HG03439 (cell line): ENCODE measurements at regions not wholly inside any gene's neighbourhood (a gene's known extent, or its start where the extent isn't known, plus 50 kb on each side); places are given as distances from the start of the nearest gene placed in this dataset.
"Not testable (repeated sequence)": the region's sequence is repeated elsewhere in the genome, so short reads cannot be mapped to it uniquely, and the experiment has no call there.

Experiments used
- ATAC-seq: cut with Tn5 transposase; IDR thresholded peaks from one replicate; pipeline ENCODE4 v1.9.1; 2021; ENCODE audit warnings: mild to moderate bottlenecking, moderate library complexity; ENCODE audit not compliant: unreplicated experiment

GRCh38 chr2:118744682-118745181, 102.7 kb downstream of the EN1 start:
- ATAC-seq: not testable (repeated sequence)

GRCh38 chr2:118738524-118739308, 108.7 kb downstream of the EN1 start:
- ATAC-seq: no peak

- ATAC-seq: no peak
These were observed 109.3 kb downstream of the EN1 start for GRCh38 chr2:118738106-118738505.

GRCh38 chr2:118737684-118738083, 109.8 kb downstream of the EN1 start:
- ATAC-seq: no peak

GRCh38 chr2:118732432-118732831, 115.0 kb downstream of the EN1 start:
- ATAC-seq: no peak

GRCh38 chr2:118731413-118731812, 116.0 kb downstream of the EN1 start:
- no peak for ATAC-seq

GRCh38 chr2:118730405-118730804, 117.0 kb downstream of the EN1 start:
- no peak for ATAC-seq

- ATAC-seq: no peak
These were observed 117.7 kb downstream of the EN1 start for GRCh38 chr2:118729760-118730159.

- ATAC-seq: no peak
These were observed 118.5 kb downstream of the EN1 start for GRCh38 chr2:118728984-118729383.

- no peak for ATAC-seq
These were observed 120.6 kb downstream of the EN1 start for GRCh38 chr2:118726821-118727220.

- ATAC-seq: no peak
These were observed 124.1 kb downstream of the EN1 start for GRCh38 chr2:118723394-118723793.

GRCh38 chr2:118722976-118723375, 124.5 kb downstream of the EN1 start:
- no peak for ATAC-seq

- no peak for ATAC-seq
These were observed 125.5 kb downstream of the EN1 start for GRCh38 chr2:118721817-118722551.

GRCh38 chr2:118720866-118721265, 126.6 kb downstream of the EN1 start:
- ATAC-seq: no peak

GRCh38 chr2:118718921-118719320, 128.5 kb downstream of the EN1 start:
- no peak for ATAC-seq

- ATAC-seq: no peak
These were observed 131.3 kb downstream of the EN1 start for GRCh38 chr2:118716102-118716501.

GRCh38 chr2:118714118-118714517, 133.3 kb downstream of the EN1 start:
- no peak for ATAC-seq

- ATAC-seq: no peak
These were observed 135.8 kb downstream of the EN1 start for GRCh38 chr2:118711603-118712002.

- ATAC-seq: no peak
These were observed 137.0 kb downstream of the EN1 start for GRCh38 chr2:118710481-118710880.

GRCh38 chr2:118709786-118710185, 137.7 kb downstream of the EN1 start:
- no peak for ATAC-seq

- no peak for ATAC-seq
These were observed 140.6 kb downstream of the EN1 start for GRCh38 chr2:118706844-118707243.

GRCh38 chr2:118706371-118706770, 141.1 kb downstream of the EN1 start:
- ATAC-seq: no peak
